H1 (cell line): ENCODE measurements at regions not wholly inside any gene's neighbourhood (a gene's known extent, or its start where the extent isn't known, plus 50 kb on each side); places are given as distances from the start of the nearest gene placed in this dataset.

Experiments
- HDAC6 ChIP-seq: IDR thresholded peaks from one replicate; pipeline ENCODE4 v1.7.1; 2012; ENCODE audit warnings: low read depth, mild to moderate bottlenecking, inconsistent platforms, low read length, moderate library complexity
- POLR2A ChIP-seq, 2 experiments: IDR thresholded peaks; 1 replicate in 1 of 2; 2 replicates in 1 of 2; pipeline ENCODE4 v1.6.1; 2011; ENCODE audit warnings: low read depth in 2 of 2, low read length in 2 of 2, mild to moderate bottlenecking in 2 of 2; ENCODE audit errors: control extremely low read depth in 1 of 2
- SP4 ChIP-seq: IDR thresholded peaks from 2 replicates; pipeline ENCODE4 v1.6.1; 2012; ENCODE audit warnings: low read length, inconsistent platforms
- TF ChIP-seq, protein P1 (sequence below): fragments of 300-600 bp; sonication (generic); IDR thresholded peaks from 2 replicates; pipeline ENCODE4 v1.7.1; 2012; ENCODE audit warnings: low read length, moderate library complexity, mild to moderate bottlenecking, inconsistent platforms; ENCODE audit not compliant: insufficient replicate concordance

DNA sequence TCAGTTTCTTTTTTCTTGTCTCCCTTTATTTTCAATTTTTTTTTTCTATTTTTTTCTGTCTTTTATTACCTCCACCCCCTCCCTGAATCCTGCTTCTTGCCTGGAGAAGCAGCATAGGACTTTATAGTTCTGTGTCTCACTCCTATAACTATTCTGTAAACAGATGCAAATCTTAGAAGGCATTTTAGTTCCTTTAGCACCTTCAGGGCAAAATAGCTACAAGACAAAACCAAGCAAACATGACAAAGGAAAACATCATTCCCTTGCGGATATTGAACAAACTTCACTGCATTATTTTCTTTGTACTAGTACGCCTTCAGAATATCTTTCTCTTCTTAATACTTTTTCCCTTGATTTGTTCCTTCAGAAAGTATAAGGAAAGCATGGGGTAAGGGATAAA, 446.2 kb upstream of the CHORDC1 start (continued):
- TF ChIP-seq, protein P1, sequence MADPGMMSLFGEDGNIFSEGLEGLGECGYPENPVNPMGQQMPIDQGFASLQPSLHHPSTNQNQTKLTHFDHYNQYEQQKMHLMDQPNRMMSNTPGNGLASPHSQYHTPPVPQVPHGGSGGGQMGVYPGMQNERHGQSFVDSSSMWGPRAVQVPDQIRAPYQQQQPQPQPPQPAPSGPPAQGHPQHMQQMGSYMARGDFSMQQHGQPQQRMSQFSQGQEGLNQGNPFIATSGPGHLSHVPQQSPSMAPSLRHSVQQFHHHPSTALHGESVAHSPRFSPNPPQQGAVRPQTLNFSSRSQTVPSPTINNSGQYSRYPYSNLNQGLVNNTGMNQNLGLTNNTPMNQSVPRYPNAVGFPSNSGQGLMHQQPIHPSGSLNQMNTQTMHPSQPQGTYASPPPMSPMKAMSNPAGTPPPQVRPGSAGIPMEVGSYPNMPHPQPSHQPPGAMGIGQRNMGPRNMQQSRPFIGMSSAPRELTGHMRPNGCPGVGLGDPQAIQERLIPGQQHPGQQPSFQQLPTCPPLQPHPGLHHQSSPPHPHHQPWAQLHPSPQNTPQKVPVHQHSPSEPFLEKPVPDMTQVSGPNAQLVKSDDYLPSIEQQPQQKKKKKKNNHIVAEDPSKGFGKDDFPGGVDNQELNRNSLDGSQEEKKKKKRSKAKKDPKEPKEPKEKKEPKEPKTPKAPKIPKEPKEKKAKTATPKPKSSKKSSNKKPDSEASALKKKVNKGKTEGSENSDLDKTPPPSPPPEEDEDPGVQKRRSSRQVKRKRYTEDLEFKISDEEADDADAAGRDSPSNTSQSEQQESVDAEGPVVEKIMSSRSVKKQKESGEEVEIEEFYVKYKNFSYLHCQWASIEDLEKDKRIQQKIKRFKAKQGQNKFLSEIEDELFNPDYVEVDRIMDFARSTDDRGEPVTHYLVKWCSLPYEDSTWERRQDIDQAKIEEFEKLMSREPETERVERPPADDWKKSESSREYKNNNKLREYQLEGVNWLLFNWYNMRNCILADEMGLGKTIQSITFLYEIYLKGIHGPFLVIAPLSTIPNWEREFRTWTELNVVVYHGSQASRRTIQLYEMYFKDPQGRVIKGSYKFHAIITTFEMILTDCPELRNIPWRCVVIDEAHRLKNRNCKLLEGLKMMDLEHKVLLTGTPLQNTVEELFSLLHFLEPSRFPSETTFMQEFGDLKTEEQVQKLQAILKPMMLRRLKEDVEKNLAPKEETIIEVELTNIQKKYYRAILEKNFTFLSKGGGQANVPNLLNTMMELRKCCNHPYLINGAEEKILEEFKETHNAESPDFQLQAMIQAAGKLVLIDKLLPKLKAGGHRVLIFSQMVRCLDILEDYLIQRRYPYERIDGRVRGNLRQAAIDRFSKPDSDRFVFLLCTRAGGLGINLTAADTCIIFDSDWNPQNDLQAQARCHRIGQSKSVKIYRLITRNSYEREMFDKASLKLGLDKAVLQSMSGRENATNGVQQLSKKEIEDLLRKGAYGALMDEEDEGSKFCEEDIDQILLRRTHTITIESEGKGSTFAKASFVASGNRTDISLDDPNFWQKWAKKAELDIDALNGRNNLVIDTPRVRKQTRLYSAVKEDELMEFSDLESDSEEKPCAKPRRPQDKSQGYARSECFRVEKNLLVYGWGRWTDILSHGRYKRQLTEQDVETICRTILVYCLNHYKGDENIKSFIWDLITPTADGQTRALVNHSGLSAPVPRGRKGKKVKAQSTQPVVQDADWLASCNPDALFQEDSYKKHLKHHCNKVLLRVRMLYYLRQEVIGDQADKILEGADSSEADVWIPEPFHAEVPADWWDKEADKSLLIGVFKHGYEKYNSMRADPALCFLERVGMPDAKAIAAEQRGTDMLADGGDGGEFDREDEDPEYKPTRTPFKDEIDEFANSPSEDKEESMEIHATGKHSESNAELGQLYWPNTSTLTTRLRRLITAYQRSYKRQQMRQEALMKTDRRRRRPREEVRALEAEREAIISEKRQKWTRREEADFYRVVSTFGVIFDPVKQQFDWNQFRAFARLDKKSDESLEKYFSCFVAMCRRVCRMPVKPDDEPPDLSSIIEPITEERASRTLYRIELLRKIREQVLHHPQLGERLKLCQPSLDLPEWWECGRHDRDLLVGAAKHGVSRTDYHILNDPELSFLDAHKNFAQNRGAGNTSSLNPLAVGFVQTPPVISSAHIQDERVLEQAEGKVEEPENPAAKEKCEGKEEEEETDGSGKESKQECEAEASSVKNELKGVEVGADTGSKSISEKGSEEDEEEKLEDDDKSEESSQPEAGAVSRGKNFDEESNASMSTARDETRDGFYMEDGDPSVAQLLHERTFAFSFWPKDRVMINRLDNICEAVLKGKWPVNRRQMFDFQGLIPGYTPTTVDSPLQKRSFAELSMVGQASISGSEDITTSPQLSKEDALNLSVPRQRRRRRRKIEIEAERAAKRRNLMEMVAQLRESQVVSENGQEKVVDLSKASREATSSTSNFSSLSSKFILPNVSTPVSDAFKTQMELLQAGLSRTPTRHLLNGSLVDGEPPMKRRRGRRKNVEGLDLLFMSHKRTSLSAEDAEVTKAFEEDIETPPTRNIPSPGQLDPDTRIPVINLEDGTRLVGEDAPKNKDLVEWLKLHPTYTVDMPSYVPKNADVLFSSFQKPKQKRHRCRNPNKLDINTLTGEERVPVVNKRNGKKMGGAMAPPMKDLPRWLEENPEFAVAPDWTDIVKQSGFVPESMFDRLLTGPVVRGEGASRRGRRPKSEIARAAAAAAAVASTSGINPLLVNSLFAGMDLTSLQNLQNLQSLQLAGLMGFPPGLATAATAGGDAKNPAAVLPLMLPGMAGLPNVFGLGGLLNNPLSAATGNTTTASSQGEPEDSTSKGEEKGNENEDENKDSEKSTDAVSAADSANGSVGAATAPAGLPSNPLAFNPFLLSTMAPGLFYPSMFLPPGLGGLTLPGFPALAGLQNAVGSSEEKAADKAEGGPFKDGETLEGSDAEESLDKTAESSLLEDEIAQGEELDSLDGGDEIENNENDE = no peak
- TF ChIP-seq POLR2A (IDR thresholded peaks at IDR 0.05; ENCODE audit: control extremely low read depth in 1 of 2, low read depth in 2 of 2, low read length in 2 of 2) = no peak
- no peak for TF ChIP-seq HDAC6
- TF ChIP-seq SP4 = no peak
